Nephron (organoid): ENCODE measurements at regions not wholly inside any gene's neighbourhood (a gene's known extent, or its start where the extent isn't known, plus 50 kb on each side); places are given as distances from the start of the nearest gene placed in this dataset.

Experiments used
- H3K27ac Mint-ChIP-seq, 3 experiments: 2 replicates each; pipeline ENCODE4 v1.8.0; 2020; ENCODE audit warnings: mixed read lengths in 3 of 3, mild to moderate bottlenecking in 2 of 3, moderate library complexity in 1 of 3
- H3K27me3 Mint-ChIP-seq: 2 replicates; pipeline ENCODE4 v1.8.0; 2021; ENCODE audit warnings: low read depth, mild to moderate bottlenecking, moderate library complexity, mixed read lengths
- H3K36me3 Mint-ChIP-seq: 2 replicates; pipeline ENCODE4 v1.8.0; 2020; ENCODE audit warnings: low read depth, mixed read lengths
- H3K4me1 Mint-ChIP-seq: 2 replicates; pipeline ENCODE4 v1.8.0; 2020; ENCODE audit warnings: mixed read lengths
- H3K4me3 Mint-ChIP-seq, 3 experiments: 2 replicates each; pipeline ENCODE4 v1.8.0; 2020; ENCODE audit warnings: mild to moderate bottlenecking in 3 of 3, mixed read lengths in 3 of 3, moderate library complexity in 2 of 3
- H3K9me3 Mint-ChIP-seq: 2 replicates; pipeline ENCODE4 v1.8.0; 2020; ENCODE audit warnings: mixed read lengths
- CTCF ChIP-seq, 3 experiments: fragments of 200-600 bp; sonication (generic); IDR thresholded peaks; one replicate each; pipeline ENCODE4 v1.5.0; 2021; ENCODE audit warnings: antibody characterized with exemption in 3 of 3; ENCODE audit not compliant: unreplicated experiment in 3 of 3

- Mint-ChIP-seq H3K9me3 (no peaks in the 10 kb centered on the region), H3K36me3 (no peaks in the 10 kb centered on the region), H3K4me1 (peaks cover 59% of the 10 kb centered on the region), H3K27me3 (peaks cover 16% of the 10 kb centered on the region), H3K27ac (no peak overlapping the region), H3K4me3 (no peak overlapping the region)
- TF ChIP-seq CTCF (IDR thresholded peaks at IDR 0.05; ENCODE audit: unreplicated experiment in 3 of 3): no peak
These were observed 433.6 kb downstream of the LPIN1 start for GRCh38 chr2:12180031-12180430.

- H3K4me1 Mint-ChIP-seq: peaks cover 34% of the 10 kb centered on the region
- no peaks in the 10 kb centered on the region for H3K36me3 Mint-ChIP-seq
- H3K27me3 Mint-ChIP-seq: peaks cover 13% of the 10 kb centered on the region
- no peak overlapping the region for H3K27ac Mint-ChIP-seq
- H3K9me3 Mint-ChIP-seq: no peaks in the 10 kb centered on the region
- no peak for TF ChIP-seq CTCF (IDR thresholded peaks at IDR 0.05; ENCODE audit: unreplicated experiment in 3 of 3)
- H3K4me3 Mint-ChIP-seq: no peak overlapping the region
These were observed 436.7 kb downstream of the LPIN1 start for GRCh38 chr2:12183032-12183645.

DNA sequence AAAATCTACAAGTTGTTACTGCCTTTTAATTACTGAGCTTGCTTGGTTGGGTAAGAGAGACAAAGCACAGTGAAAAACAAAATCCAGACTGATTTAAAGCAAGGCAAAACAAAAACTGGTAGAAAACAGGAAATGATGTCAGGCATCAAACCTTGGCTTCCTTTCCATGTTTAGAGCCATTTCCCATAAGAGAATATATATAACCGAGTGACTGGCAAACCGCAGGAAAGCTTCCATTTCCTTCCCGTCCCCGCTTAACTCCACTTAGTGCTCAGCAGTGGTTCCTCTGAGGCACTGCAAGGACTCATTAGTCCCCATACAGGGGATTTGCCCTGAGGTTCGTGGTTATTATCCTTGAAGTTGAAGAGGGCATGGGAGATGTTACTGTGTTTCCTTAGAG is 446.3 kb downstream of the LPIN1 start:
- H3K27me3 Mint-ChIP-seq: peaks cover 8% of the 10 kb centered on the region
- peak overlapping the region in 1 of 3 experiments; percentile 14 for H3K27ac Mint-ChIP-seq
- no peak overlapping the region for H3K4me3 Mint-ChIP-seq
- H3K4me1 Mint-ChIP-seq: no peaks in the 10 kb centered on the region
- H3K36me3 Mint-ChIP-seq: no peaks in the 10 kb centered on the region
- H3K9me3 Mint-ChIP-seq: peaks cover 11% of the 10 kb centered on the region
- no peak for TF ChIP-seq CTCF (IDR thresholded peaks at IDR 0.05; ENCODE audit: unreplicated experiment in 3 of 3)

GRCh38 chr2:12194968-12195367 is 448.5 kb downstream of the LPIN1 start:
- Mint-ChIP-seq H3K27me3 (peaks cover 8% of the 10 kb centered on the region), H3K4me3 (no peak overlapping the region), H3K27ac (no peak overlapping the region), H3K4me1 (no peaks in the 10 kb centered on the region), H3K36me3 (no peaks in the 10 kb centered on the region), H3K9me3 (peaks cover 16% of the 10 kb centered on the region)
- no peak for TF ChIP-seq CTCF (IDR thresholded peaks at IDR 0.05; ENCODE audit: unreplicated experiment in 3 of 3)

- peaks cover 16% of the 10 kb centered on the region for H3K9me3 Mint-ChIP-seq
- TF ChIP-seq CTCF (IDR thresholded peaks at IDR 0.05; ENCODE audit: unreplicated experiment in 3 of 3): no peak
- peaks cover 4% of the 10 kb centered on the region for H3K4me1 Mint-ChIP-seq
- H3K27me3 Mint-ChIP-seq: peaks cover 8% of the 10 kb centered on the region
- H3K36me3 Mint-ChIP-seq: no peaks in the 10 kb centered on the region
- H3K4me3 Mint-ChIP-seq: no peak overlapping the region
- H3K27ac Mint-ChIP-seq: no peak overlapping the region
These were observed 450.1 kb downstream of the LPIN1 start for GRCh38 chr2:12196495-12196894.

DNA sequence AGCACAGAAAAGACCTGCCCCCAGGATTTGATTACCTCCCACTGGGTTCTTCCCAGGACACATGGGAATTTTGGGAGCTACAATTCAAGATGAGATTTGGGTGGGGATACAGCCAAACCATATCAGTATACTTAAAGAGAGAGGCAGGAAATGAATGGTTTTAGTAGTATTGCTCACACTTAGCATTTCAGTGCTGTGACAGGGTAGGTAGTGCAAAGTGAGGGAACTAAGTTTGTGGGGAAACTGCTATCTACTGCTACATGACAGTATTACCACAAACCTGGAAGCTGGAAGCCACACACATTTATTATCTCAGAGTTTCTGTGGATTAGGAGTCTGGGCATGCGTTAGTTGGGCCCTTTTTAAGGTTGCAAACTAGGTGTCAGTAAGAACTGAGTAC is 450.7 kb downstream of the LPIN1 start:
- Mint-ChIP-seq H3K4me3 (no peak overlapping the region), H3K27ac (no peak overlapping the region), H3K36me3 (no peaks in the 10 kb centered on the region), H3K9me3 (peaks cover 16% of the 10 kb centered on the region), H3K27me3 (peaks cover 8% of the 10 kb centered on the region), H3K4me1 (peaks cover 10% of the 10 kb centered on the region)
- TF ChIP-seq CTCF (IDR thresholded peaks at IDR 0.05; ENCODE audit: unreplicated experiment in 3 of 3): no peak
